ENCODE measurements at regions not wholly inside any gene's neighbourhood (a gene's known extent, or its start where the extent isn't known, plus 50 kb on each side); places are given as distances from the start of the nearest gene placed in this dataset.

DNA sequence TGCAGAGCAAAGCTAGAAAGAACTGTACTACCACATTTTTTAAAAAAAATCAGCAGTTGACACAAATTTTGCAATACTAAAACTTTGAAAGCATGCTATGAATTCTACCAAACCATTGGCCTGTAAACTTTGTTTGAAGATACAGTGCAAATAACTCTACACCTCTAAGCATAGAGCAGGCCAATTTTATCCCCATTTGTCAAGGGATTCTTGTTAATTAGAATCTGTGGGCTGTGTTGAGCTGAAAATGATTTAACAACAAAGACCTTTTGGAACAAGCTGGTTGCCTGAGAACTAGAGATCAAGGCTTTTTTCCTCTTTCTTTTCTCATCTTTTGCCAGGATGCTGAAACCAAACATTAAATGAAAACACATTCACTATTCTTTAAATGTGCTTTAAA is 886.0 kb upstream of the CDH2 start:
- no peaks in the 10 kb centered on the region for H3K27me3 ChIP-seq (replicated peaks; ENCODE audit: control insufficient read depth, insufficient read depth, low read length)
- TF ChIP-seq, protein P1, sequence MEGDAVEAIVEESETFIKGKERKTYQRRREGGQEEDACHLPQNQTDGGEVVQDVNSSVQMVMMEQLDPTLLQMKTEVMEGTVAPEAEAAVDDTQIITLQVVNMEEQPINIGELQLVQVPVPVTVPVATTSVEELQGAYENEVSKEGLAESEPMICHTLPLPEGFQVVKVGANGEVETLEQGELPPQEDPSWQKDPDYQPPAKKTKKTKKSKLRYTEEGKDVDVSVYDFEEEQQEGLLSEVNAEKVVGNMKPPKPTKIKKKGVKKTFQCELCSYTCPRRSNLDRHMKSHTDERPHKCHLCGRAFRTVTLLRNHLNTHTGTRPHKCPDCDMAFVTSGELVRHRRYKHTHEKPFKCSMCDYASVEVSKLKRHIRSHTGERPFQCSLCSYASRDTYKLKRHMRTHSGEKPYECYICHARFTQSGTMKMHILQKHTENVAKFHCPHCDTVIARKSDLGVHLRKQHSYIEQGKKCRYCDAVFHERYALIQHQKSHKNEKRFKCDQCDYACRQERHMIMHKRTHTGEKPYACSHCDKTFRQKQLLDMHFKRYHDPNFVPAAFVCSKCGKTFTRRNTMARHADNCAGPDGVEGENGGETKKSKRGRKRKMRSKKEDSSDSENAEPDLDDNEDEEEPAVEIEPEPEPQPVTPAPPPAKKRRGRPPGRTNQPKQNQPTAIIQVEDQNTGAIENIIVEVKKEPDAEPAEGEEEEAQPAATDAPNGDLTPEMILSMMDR (IDR thresholded peaks at IDR 0.05; ENCODE audit: insufficient read depth, low read length, poor library complexity, severe bottlenecking) = no peak
- no peak for DNase-seq (ENCODE audit: extremely low read depth, insufficient read length)
- no peak overlapping the region for H3K4me3 ChIP-seq (replicated peaks; ENCODE audit: low read depth, low read length)
- H3K36me3 ChIP-seq (ENCODE audit: control insufficient read depth, insufficient read depth, low read length) = no peaks in the 10 kb centered on the region

DNA sequence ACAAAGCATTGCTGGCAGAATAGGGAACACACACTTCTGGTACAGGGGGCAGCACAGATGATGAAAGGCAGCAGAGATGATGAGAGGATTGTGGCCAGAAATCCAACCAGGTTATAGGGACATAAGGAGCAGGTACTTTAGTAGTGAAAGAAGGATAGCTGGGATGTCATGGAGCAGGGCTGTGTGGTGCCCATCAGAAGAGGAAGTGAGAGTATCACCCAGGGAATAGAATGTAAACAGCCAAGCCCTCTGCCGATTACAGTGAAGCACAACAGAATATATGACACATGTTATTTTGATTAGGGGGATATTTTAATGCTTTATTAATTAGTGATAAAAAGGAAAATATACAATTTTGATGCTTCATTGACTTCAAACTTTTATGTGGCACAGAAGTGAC is 883.4 kb upstream of the CDH2 start:
- DNase-seq (ENCODE audit: extremely low read depth, insufficient read length) = no peak
- no peaks in the 10 kb centered on the region for H3K27me3 ChIP-seq (replicated peaks; ENCODE audit: control insufficient read depth, insufficient read depth, low read length)
- no peaks in the 10 kb centered on the region for H3K36me3 ChIP-seq (ENCODE audit: control insufficient read depth, insufficient read depth, low read length)
- TF ChIP-seq, protein P1 (IDR thresholded peaks at IDR 0.05; ENCODE audit: insufficient read depth, low read length, poor library complexity, severe bottlenecking) = no peak
- H3K4me3 ChIP-seq (replicated peaks; ENCODE audit: low read depth, low read length) = no peak overlapping the region

DNA sequence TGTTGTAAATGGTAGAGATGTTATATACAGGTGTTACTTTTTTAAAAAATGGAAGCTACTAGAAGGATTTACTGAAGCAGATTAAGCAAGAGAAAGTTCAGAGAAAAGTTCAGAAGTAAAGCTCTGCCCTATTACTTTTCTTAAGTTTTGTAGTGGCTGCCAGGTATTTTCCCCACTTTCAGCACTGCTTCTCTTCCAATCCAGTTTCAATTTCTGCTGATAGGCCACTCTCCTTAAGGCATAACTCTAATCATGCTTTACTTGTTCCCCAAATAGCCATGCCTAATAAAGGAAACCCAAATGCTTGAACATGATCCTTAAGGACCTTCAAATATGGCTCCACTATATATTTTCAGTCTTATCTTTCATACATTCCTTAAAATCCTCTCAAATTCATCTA is 880.8 kb upstream of the CDH2 start:
- DNase-seq (ENCODE audit: extremely low read depth, insufficient read length) = no peak
- TF ChIP-seq, protein P1 (IDR thresholded peaks at IDR 0.05; ENCODE audit: insufficient read depth, low read length, poor library complexity, severe bottlenecking) = no peak
- Histone ChIP-seq H3K36me3 (ENCODE audit: control insufficient read depth, insufficient read depth, low read length) (no peaks in the 10 kb centered on the region), H3K4me3 (replicated peaks; ENCODE audit: low read depth, low read length) (no peak overlapping the region), H3K27me3 (replicated peaks; ENCODE audit: control insufficient read depth, insufficient read depth, low read length) (no peaks in the 10 kb centered on the region)

DNA sequence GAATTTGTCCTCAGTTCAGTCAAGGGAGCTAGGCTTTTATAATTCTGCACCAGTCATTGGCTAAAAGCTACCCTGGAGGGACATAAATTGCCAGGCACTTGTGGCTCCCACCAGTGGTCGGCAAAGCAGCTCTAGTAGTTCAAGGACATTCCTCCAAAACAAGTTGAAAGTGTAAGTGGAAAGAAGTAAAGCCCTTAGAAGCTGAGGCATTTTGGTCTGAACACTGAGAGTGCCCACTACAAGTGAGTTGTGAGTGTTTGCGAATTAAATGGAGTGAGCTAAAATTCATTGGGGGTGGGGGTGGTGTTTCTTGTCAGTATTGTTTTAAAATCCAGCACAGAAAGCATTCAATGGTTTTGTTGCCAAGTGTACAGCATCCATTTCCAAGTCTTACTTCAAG is 879.9 kb upstream of the CDH2 start:
- Histone ChIP-seq H3K4me3 (replicated peaks; ENCODE audit: low read depth, low read length) (no peak overlapping the region), H3K27me3 (replicated peaks; ENCODE audit: control insufficient read depth, insufficient read depth, low read length) (no peaks in the 10 kb centered on the region), H3K36me3 (ENCODE audit: control insufficient read depth, insufficient read depth, low read length) (no peaks in the 10 kb centered on the region)
- TF ChIP-seq, protein P1 (IDR thresholded peaks at IDR 0.05; ENCODE audit: insufficient read depth, low read length, poor library complexity, severe bottlenecking) = no peak
- no peak for DNase-seq (ENCODE audit: extremely low read depth, insufficient read length)

DNA sequence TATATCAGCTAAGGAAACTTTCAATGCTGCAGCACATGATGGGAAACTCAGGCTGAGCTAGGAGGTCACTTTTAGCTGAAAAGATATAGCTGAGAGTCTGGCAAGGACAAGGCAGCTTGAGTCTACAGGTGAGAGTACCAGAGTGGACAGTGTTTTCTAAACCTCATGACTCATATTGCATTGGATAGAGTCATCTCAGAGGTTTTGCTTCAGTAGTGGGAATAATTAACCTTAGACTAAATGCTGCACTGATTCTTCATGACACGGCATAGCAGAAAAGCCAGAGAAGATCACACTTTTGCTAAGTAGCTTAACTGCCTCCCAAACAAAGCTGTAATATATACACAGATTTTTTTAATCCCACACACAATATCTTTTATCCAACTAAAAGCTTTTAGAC is 865.0 kb upstream of the CDH2 start:
- H3K4me3 ChIP-seq (replicated peaks; ENCODE audit: low read depth, low read length) = no peak overlapping the region
- no peaks in the 10 kb centered on the region for H3K36me3 ChIP-seq (ENCODE audit: control insufficient read depth, insufficient read depth, low read length)
- no peak for DNase-seq (ENCODE audit: extremely low read depth, insufficient read length)
- TF ChIP-seq, protein P1 (IDR thresholded peaks at IDR 0.05; ENCODE audit: insufficient read depth, low read length, poor library complexity, severe bottlenecking) = no peak
- H3K27me3 ChIP-seq (replicated peaks; ENCODE audit: control insufficient read depth, insufficient read depth, low read length) = no peaks in the 10 kb centered on the region

DNA sequence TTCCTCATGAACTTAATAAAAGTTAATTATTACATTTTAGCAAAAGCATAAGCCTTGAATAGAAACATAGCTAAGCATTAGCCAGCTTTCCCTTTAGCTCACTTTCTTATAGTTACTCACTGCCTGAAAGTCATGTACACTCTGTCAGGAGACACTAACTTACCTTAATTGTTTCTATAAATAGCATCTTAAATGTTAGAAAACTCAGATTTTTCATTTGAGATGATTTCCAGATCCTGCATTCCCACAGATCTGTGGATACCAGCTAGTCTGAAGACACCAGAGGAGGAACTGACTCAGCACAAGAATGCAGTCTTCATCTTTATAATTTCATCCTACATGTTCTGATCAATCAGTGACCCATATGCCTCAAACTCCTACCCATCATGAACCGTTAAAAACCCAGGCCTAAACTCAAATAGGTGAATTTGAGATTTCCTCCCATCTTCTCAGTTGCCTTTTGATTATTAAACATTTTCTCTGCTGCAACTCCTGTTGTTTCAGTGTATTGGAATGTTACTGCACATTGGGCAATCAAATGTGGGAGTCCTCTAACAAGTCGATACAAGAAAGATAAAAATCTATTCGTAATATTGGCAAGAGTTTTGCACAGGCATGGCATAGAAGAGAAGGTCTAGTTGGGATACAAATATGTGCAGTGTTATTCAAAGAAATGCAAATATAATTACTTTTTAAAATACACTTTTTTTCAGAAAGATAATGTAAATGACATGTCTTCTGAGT is 857.4 kb upstream of the CDH2 start:
- TF ChIP-seq, protein P1 (IDR thresholded peaks at IDR 0.05; ENCODE audit: insufficient read depth, low read length, poor library complexity, severe bottlenecking) = no peak
- no peak for DNase-seq (ENCODE audit: extremely low read depth, insufficient read length)
- H3K36me3 ChIP-seq (ENCODE audit: control insufficient read depth, insufficient read depth, low read length) = no peaks in the 10 kb centered on the region
- H3K4me3 ChIP-seq (replicated peaks; ENCODE audit: low read depth, low read length) = no peak overlapping the region
- H3K27me3 ChIP-seq (replicated peaks; ENCODE audit: control insufficient read depth, insufficient read depth, low read length) = no peaks in the 10 kb centered on the region
